HG03565 (cell line): ENCODE measurements at regions not wholly inside any gene's neighbourhood (a gene's known extent, or its start where the extent isn't known, plus 50 kb on each side); places are given as distances from the start of the nearest gene placed in this dataset.

Source experiments
- ATAC-seq: cut with Tn5 transposase; IDR thresholded peaks from one replicate; pipeline ENCODE4 v1.9.1; 2021; ENCODE audit warnings: mild to moderate bottlenecking, moderate library complexity; ENCODE audit not compliant: unreplicated experiment

DNA sequence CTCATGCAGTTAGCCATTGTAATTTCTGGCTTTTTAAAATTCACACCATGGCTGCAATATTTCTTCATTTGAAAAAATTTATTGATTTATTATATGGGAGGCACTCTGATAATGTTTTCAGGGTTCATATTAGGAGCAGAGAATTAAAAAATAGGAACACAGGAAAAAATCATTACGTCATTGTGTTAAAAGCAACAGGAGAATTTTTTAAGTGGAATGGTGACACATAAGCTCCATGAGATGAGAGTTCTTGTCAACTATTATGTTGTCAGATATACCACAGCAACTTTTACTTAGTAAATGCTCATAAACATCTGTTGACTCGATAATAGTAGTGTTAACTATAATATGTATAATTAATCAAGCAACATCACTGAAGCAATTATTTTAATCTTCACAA lies 400.1 kb downstream of the TDRD3 start:
- ATAC-seq = no peak

DNA sequence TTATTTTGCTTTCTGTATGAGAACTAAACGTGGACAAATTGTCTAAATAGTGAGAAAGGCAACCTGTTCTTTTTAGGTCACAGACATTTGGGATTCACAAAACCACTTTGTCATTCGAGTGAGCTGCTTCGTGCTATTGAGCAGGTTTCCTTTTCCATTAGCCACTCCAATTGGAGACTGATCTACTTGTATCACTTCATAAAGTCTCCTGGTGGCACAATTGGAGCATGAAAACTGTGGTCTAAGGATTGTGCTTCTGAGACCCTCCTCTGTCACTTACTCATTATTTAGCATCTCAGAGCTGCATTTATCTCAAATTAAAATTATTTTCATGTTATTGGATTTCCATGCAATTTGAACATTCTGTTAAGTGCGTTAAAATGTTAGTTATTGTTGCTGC lies 397.7 kb downstream of the TDRD3 start:
- no peak for ATAC-seq

DNA sequence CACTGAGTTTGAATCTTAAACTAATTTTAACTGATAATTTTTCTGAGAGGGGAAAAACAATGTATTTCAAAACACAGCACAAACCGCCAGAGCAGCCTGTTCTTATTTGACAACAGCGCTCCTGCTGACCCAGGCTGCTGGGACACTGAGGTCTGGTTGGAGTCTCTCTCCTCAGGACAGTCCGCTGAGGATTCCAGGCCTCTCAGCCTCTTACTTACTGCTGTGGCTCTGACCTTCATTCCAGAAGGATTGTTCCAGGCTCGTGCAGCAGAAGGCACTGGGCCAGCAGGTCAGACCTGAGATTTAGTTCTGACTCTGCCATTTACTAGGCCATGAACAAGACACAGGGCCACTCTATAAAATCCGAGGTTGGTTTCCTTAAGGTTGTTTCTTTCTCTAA lies 393.6 kb downstream of the TDRD3 start:
- ATAC-seq = no peak

DNA sequence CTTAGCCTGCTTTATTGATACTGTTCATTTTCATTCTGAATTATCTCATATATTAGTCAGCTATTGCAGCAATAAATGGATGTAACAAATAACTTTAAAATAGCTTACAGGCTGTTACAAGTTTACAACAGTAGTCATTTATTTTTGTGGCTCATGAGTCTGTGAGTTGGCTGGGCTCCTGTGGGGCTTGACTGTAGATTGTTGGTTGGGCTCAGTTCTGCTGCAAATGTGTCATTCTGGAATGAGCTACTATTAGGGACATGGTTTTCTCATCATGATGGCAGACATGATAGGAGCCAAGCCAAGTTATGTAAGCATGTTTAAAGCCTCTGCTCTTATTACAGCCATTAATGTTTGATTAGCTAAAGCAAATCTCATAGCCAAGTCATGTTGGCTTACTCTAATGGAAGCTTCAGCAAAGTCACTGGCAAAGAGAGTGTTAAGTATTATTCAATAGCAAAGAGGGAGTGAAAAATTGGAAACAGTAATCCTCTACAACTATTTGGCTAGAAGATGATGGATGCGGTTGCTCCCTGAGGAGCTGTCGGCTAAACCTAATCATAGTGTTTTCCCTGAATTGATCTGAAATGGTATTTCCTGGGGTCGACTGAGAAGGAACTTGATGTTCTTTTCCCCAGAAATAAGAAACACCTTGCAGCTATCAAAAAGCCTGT lies 391.3 kb downstream of the TDRD3 start:
- ATAC-seq = no peak

DNA sequence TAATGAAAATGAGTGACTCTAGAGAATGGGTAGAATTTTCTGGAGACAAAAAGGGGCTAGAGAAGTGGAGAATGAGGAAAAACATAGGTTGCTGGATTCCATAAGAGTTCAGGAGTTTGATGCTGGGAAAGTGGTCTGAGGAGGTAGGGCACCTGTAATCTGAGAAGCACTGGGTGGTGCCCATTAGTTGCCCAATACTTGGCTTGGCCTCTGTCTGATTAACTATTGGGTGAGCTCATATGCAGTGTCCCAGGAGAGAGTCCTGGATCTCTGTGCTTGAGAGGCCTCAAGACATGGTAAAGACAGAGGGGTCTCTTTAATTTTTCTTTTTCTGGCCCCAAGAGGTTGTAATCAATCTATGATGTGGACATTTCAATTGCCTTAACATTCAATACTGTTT lies 390.1 kb downstream of the TDRD3 start:
- no peak for ATAC-seq

DNA sequence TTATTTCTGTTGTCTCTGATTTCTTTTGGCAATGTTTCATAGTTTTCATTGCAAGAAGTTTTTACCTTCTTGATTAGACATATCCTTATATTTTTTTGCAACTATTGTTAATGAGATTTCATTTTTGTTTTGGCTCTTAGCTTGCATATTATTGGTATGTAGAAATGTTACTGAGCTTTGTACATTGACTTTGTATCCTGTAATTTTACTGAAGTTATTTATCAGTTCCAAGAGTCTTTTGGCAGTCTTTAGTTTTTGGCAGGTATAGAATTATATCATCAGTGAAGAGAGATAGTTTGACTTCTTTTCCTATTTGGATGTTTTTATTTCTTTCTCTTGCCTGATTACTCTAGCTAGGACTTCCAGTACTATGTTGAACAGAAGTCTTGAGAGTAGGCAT lies 375.7 kb downstream of the TDRD3 start:
- no peak for ATAC-seq

DNA sequence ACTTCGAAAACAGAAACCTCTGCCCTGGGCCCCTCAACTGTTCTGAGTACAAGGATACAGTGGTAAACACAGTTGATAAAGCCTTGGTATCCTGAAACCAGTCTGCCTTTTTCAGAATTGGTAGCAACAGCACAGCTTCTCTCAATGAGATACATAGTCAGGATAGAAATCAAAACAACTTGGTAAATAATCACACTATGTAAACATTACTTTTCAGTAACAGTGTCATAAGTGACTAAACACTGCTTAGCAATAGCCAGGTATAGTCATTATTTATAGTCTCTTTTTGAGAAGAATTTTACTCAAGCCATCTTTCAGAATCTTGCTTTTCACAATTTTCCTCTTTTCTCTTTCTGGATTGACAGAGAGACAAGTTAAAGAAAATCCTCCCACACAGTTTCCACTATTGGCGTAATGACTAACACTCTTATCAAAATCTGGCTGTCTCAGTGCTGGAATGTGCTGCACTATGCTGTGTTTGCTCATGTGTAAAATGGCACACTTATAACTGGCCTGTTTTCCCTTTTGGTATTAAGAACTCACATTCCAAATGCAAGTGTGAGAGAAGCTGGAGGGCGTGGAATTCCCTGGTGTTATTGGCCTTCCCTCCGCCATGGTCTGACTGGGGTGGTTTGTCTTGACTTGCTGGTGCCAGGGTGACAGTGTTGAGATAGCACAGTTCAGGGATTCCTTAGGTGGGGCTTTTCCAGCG lies 368.8 kb downstream of the TDRD3 start:
- ATAC-seq = no peak

DNA sequence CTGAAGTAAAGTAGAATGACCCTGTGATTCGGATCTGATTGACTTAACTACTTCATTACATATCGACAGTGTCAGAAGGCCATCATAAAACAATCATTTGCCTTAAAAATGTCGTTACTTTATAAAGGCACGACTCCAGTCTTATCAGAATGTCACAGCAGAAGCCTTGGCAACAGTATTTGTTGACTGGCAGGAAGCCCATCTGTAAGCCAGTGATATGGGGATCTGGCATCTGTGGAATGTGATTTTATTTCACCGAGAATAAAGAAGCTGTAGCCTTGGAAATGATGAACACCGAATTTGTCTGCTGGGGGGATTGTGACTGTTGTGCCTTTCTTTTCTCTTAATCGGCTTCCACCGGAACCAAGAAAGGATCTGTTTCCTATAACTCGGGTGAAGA lies 362.5 kb downstream of the TDRD3 start:
- ATAC-seq = no peak

DNA sequence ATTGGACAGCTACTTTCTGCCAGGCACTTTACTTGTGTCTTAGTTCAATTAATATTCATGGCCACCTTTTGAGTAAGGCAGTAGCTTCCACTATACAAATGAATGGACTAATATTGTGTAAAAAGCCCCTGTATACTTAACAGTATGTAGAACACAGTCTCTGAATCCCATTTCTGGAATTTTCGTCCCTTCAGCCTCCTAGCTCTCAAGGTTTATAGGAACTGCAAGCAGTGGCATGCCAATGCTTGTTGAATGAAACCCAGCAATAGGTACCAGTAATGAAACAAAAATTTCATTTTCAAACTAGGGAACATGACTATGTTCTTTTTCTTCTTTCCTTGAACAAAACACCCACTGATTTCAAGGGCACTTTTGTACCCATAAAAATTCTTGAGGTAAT lies 361.6 kb downstream of the TDRD3 start:
- ATAC-seq = no peak

DNA sequence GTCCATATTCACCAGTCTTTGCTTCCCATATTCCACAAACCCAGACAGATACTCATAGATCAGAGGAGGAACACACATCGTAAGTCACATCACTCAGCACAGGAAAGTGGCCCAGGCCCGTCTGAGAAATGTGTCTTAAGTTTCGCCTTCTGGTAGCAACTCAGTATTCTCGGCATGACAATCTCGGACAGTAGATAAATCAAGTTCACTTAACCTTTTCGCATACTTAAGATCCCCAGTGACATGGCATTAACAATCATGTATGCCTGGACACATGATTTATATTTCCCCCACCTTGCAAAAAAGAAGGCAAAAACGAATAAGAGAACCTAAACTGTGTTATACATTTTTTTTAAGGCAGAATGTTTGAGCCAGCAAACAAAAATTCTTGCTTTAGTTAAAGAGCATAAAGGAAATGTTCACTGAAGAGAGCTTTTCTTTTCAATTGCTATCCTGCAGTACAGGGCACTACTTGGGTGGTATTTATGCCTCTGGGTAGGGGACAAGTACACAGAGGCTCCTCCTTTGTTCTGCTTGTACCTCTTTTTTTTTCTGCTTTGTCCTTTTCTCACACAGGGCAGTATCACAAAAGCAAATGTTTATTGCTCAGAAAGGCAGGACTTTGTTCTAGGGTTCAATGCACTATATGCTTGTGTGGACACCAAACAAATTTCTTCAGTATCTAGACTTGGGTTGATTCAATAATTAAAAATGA lies 360.6 kb downstream of the TDRD3 start:
- ATAC-seq = no peak

DNA sequence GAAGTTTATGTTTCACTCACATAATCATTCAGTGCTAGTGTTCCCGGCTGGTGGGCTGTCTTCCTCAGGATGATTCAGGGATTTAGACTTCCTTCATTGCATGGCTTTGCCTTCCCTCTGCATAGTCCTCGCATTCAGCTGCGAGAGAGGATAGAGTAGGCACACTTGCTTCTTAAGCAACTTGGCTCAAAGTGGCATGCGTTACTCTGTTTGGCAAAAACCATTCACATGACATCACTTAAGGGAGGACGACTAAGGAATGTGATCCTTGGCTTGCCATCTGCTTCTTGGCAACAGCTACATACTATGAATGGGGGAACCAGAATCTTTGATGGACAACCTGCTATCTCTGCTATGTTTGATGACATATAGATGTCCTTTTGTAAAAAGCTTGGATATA lies 359.3 kb downstream of the TDRD3 start:
- no peak for ATAC-seq

DNA sequence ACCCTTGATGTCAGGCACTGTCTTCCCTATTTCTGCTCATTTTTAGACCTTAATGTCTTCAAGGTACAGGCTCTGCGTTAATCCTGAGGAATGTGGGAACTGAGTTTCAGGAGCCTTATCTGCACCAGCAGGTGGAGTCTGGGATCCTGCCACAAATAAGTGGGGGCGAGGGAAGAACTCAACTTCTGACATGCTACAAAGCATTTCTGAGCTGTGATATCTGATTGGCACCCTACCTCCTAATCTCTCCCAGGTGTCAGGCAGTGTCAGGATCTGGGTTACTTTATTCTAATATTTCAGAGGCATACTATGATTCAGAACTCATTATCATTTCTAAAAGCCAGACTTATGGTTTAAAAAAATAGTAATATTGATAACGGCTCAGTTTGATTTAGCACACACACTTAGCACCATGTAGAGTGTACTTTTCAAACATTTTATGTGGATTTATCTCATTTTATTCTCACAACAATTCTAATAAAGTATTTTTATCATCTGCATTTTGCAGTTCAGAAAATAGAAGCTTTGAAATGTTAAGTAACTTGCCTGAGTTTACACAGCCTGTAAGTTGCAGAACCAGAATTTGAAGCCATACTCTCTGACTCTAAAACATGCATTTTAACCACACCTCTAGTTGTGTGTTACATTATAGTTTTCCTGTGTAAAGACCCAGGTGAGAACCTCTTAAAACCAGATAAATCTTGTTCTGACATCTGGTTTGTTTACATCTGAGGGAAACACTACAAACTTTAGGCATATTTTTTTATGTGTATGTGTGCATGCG lies 358.6 kb downstream of the TDRD3 start:
- ATAC-seq = no peak

DNA sequence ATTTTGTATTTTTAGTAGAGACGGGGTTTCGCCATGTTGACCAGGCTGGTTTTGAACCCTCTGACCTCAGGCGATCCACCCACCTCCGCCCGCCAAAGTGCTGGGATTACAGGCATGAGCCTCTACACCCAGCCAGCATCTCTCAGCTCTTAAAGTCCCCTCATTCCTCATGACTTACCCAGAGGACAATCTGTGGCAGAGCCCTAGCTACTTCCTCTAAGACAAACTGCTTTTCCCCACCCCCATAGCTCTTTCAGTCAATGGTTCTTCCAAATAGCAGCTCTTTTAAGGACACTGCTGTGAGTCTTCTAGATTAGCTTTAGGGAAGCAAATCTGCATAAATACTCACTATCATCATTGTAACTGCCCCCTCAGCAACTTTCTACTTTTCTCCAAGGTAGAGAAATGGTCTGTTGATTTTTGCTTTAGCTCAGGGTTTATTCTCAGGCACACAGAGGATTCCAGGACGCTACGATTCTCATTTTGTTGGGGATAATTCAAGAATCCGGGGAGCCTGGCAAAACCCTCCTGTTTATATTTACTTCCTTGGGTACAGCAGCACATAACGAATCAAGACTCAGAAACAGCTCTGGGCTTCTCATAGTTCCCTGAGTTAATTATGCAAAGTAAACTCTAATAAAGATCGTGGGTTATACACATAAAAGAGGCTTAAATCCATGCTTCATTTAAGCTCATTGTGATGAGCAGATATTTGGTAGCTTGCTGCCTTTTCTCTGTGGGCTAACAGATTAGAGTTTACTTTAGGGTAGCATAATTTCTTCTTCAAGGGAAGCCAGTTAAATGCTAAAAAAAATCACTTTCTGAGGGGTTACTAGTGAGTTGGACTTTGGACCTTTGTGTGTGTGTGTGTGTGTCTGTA lies 357.4 kb downstream of the TDRD3 start:
- ATAC-seq = no peak

DNA sequence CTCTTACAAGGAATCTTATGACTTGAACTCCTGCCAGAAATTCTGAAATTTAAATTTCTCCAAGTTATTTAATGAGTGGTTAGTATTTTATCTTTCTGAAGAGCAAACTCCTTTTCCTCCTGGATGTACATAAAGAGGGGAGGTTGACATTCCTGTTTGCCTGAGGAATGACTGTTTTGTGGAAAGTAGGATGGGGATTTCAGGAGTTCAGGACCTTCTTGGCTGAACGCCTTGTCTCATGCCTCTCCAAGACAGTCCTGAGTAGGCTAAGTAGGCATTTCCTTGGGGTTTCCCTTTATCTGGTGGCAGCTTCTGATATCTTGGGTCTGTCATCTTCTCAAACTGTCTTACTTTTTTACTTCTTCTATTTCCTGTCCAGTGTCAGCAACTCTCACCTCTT lies 356.6 kb downstream of the TDRD3 start:
- no peak for ATAC-seq

DNA sequence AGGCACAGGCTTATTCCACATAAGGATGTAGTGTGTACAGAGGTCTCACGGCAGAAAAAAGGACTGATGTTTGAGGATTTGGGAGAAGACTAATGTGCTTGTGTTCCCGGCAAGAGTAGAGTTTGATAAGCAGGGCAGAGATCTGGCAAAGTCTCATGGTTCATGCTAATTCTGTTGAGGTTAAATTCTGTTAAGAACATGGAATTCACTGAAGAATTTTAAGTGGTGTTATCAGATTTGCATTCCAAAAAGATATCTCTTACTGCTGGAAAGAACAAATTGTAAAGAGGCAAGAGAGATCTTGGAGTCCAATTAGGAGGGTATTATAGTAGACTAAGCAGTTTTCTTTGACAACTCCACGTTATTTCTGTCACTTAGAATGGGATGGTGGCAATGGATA lies 348.3 kb downstream of the TDRD3 start:
- no peak for ATAC-seq

DNA sequence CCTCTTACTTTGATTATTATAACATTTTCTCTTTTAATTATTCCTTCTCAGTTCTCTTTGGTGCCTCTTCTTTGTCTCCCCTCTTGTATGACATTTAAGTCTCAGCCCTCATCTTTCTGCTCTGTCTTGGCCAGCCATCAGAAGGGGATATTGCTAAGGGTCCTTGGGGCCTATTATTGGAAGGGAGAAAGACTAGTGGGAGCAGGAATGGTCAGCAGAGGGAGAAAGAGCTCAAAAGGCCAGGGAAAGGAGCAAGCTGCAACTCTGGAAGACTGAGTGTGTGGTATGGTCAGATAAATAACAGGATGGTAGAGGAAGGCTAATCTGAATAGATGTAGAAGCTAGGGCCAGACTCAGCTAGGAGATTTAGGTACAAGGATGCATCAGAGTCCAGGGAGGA lies 336.9 kb downstream of the TDRD3 start:
- ATAC-seq = no peak

DNA sequence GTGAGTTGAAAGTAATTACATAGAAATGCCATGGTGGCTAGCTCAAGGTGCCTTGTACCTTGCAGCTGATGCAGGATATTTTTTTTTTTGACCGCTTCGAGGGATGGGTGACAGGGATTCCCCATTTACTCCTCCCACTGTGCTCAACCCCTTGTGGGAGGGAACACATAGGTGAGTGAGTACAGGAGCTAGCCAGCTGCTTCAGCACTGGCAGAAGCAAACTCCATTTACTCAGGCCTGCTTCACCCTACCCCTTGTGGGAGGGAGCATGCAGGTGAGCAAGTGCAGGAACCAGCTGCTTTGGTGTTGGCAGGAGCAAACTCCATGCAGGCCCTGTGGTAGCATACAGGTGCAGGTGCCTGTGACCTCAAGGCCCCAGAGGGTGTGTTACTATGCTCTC lies 330.1 kb downstream of the TDRD3 start:
- no peak for ATAC-seq

DNA sequence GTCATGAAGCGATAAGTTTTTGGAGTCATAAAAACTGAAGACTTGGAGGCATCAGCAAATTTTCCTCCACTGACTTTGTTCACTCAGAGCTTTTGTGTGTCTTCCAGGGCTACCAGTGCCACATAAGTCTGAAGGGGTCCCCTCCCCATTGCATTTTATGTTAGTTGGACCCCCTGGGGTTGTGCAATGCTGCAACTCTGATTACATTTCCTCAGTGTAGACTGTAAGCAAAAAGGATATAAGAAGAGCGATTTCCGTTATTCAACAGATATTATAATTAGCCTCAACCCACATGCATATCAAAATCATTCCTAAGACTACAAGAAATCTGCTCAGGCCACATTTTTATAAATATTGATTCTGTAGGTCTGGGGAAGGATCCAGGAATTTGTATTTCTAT lies 324.0 kb downstream of the TDRD3 start:
- no peak for ATAC-seq

DNA sequence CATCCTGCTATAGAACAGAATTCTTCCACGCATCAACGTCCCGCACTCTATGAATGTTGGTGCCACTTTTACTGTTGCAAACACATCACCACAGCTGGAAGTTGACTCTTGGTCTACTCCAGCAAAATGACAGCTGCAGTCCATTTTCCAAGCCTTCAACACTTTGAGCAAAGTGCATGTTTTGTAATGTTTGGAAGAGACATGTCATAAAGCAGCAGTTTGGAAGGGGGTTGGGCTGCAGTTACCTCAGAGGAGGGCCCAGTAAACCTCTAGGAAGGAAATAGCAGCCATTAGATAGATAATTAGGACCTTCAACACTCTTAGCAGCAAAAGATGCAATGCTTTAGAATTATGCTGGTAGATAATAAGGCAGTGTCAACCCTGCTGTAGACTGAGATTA lies 323.6 kb downstream of the TDRD3 start:
- no peak for ATAC-seq

DNA sequence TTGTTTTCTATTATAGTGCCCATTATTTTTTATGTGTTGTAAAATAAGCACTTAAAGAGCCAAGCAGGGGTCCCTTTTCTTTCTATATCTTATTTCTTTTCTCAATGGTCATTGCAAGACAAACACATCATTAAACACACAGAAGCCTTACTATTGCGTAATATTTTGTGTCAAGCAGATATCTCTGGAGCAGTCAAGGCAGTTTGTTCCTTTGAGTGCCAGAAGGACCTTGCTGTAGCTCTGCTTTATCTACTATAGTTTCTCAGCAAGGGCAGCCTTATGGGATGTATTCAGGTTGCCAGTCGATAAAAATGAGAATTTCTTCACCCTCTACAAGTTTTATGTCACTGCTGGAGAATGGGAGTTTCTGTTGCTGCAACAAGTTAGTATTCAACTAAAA lies 319.3 kb downstream of the TDRD3 start:
- no peak for ATAC-seq

DNA sequence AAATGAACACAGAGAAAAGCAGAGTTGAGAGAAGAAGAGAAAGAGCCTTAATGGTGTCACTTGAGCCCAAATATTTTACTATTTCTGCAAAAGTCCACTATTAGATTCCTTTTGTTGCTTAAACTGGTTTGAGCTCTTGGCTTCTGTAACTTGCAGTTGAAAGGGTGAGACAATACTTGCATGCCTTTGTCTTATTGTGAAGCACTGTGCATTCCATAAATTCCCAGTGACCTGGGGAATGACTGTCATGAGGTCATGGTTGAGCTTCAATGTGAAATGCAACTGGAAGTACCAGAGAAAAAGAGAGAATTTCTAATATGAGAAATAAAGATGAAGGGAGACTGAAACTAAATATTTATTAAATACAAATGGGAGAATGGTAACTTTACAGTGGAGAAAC lies 310.9 kb downstream of the TDRD3 start:
- ATAC-seq = no peak
